Karpas-422 (cell line): ENCODE measurements at regions not wholly inside any gene's neighbourhood (a gene's known extent, or its start where the extent isn't known, plus 50 kb on each side); places are given as distances from the start of the nearest gene placed in this dataset.

ENCODE experiments used
- DNase-seq: peaks from one replicate; pipeline ENCODE4 v3.0.0-alpha.2; 2015
- H2AFZ ChIP-seq: fragments of 200-600 bp; sonication (generic); 2 replicates; pipeline ENCODE4 v1.6.1; 2014; ENCODE audit warnings: antibody characterized with exemption, low read length, mixed read lengths
- H3K27ac ChIP-seq: fragments of 200-600 bp; sonication (generic); 2 replicates; pipeline ENCODE4 v1.5.1; 2014; ENCODE audit warnings: mild to moderate bottlenecking, low read length, moderate library complexity
- H3K27me3 ChIP-seq: fragments of 200-600 bp; sonication (generic); 2 replicates; pipeline ENCODE4 v1.6.1; 2014; ENCODE audit warnings: low read length, mixed read lengths
- H3K36me3 ChIP-seq: fragments of 200-600 bp; sonication (generic); 2 replicates; pipeline ENCODE4 v1.6.1; 2014; ENCODE audit warnings: low read length, mixed read lengths; ENCODE audit not compliant: insufficient read depth
- H3K4me1 ChIP-seq: fragments of 200-600 bp; sonication (generic); 2 replicates; pipeline ENCODE4 v1.6.1; 2014; ENCODE audit warnings: mild to moderate bottlenecking, low read length, mixed read lengths
- H3K4me2 ChIP-seq: fragments of 200-600 bp; sonication (generic); 2 replicates; pipeline ENCODE4 v1.6.1; 2014; ENCODE audit warnings: low read length, low read depth, mild to moderate bottlenecking; ENCODE audit not compliant: poor library complexity, severe bottlenecking
- H3K4me3 ChIP-seq: fragments of 200-600 bp; sonication (generic); 2 replicates; pipeline ENCODE4 v1.5.1; 2014; ENCODE audit warnings: mild to moderate bottlenecking, antibody characterized with exemption, low read length, mixed read lengths
- H3K79me2 ChIP-seq: fragments of 200-600 bp; sonication (generic); 2 replicates; pipeline ENCODE4 v1.6.1; 2014; ENCODE audit warnings: mild to moderate bottlenecking, low read length, mixed read lengths
- H3K9ac ChIP-seq: fragments of 200-600 bp; sonication (generic); 2 replicates; pipeline ENCODE4 v1.6.0; 2014; ENCODE audit warnings: low read length
- H3K9me2 ChIP-seq: fragments of 200-600 bp; sonication (generic), shearing (Covaris generic); replicated peaks from 2 replicates; pipeline ENCODE4 v1.6.0; 2014; ENCODE audit warnings: mild to moderate bottlenecking, low read length, moderate library complexity; ENCODE audit not compliant: insufficient read depth
- H3K9me3 ChIP-seq: fragments of 300-700, 200-600 bp; sonication (generic); 2 replicates; pipeline ENCODE4 v1.6.1; 2014; ENCODE audit warnings: low read length, mixed read lengths
- H4K20me1 ChIP-seq: fragments of 200-600 bp; sonication (generic); 2 replicates; pipeline ENCODE4 v1.6.1; 2014; ENCODE audit warnings: mild to moderate bottlenecking, antibody characterized with exemption, low read length, low read depth; ENCODE audit not compliant: insufficient read depth

DNA sequence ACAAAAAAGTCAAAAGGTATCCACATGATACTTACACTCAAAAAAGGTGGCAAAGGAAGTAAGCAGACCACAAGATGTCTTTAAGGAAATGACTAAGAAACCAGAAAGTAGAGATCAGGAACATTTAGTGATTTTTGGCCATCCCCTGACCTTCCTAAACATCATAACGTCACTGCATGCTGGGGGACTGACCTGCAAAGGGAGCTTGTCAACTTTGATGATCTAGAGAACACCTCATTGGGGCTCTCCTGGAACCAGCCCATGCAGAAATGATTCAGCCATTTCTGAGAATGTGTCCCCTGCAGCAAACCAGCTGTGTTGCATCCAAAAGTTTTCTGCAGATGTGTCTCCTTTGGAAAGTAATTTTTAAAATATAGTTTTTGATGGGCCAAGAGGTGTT is 152.2 kb upstream of the RASSF8 start:
- Histone ChIP-seq H3K4me3 (no peak overlapping the region), H3K36me3 (no peaks in the 10 kb centered on the region), H3K9ac (no peak overlapping the region), H3K79me2 (no peaks in the 10 kb centered on the region), H3K9me2 (no peaks in the 10 kb centered on the region), H2AFZ (no peak overlapping the region), H4K20me1 (no peaks in the 10 kb centered on the region), H3K9me3 (no peaks in the 10 kb centered on the region), H3K4me2 (no peak overlapping the region), H3K4me1 (no peaks in the 10 kb centered on the region), H3K27ac (no peak overlapping the region), H3K27me3 (no peaks in the 10 kb centered on the region)
- no peak for DNase-seq

- Histone ChIP-seq H4K20me1 (no peaks in the 10 kb centered on the region), H3K4me2 (no peak overlapping the region), H3K27ac (no peak overlapping the region), H2AFZ (no peak overlapping the region), H3K9me3 (no peaks in the 10 kb centered on the region), H3K36me3 (no peaks in the 10 kb centered on the region), H3K27me3 (no peaks in the 10 kb centered on the region), H3K4me1 (no peaks in the 10 kb centered on the region), H3K4me3 (no peak overlapping the region), H3K79me2 (no peaks in the 10 kb centered on the region), H3K9ac (no peak overlapping the region), H3K9me2 (no peaks in the 10 kb centered on the region)
- DNase-seq = no peak
Measured at GRCh38 chr12:25808604-25809003, 149.9 kb upstream of the RASSF8 start.

- Histone ChIP-seq H4K20me1 (no peaks in the 10 kb centered on the region), H2AFZ (no peak overlapping the region), H3K9me3 (no peaks in the 10 kb centered on the region), H3K27ac (no peak overlapping the region), H3K27me3 (no peaks in the 10 kb centered on the region), H3K36me3 (no peaks in the 10 kb centered on the region), H3K9ac (no peak overlapping the region), H3K4me1 (no peaks in the 10 kb centered on the region), H3K4me3 (no peak overlapping the region), H3K4me2 (no peak overlapping the region), H3K9me2 (no peaks in the 10 kb centered on the region), H3K79me2 (no peaks in the 10 kb centered on the region)
- no peak for DNase-seq
Measured at GRCh38 chr12:25810683-25811082, 147.8 kb upstream of the RASSF8 start.

- Histone ChIP-seq H2AFZ (no peak overlapping the region), H4K20me1 (no peaks in the 10 kb centered on the region)
- DNase-seq = no peak
Measured at GRCh38 chr12:25811656-25812126, 146.8 kb upstream of the RASSF8 start.

GRCh38 chr12:25812295-25812694 is 146.2 kb upstream of the RASSF8 start:
- Histone ChIP-seq H3K79me2 (no peaks in the 10 kb centered on the region), H2AFZ (no peak overlapping the region), H3K36me3 (no peaks in the 10 kb centered on the region), H3K4me1 (no peaks in the 10 kb centered on the region), H3K27me3 (no peaks in the 10 kb centered on the region), H3K4me2 (no peak overlapping the region), H3K27ac (no peak overlapping the region), H4K20me1 (no peaks in the 10 kb centered on the region), H3K9ac (no peak overlapping the region), H3K9me3 (no peaks in the 10 kb centered on the region), H3K4me3 (no peak overlapping the region), H3K9me2 (no peaks in the 10 kb centered on the region)
- DNase-seq = no peak

More at GRCh38 chr12:25811656-25812126, 146.8 kb upstream of the RASSF8 start:
- no peaks in the 10 kb centered on the region for H3K79me2 ChIP-seq
- no peaks in the 10 kb centered on the region for H3K9me2 ChIP-seq
- H3K4me1 ChIP-seq = no peaks in the 10 kb centered on the region
- no peak overlapping the region for H3K4me3 ChIP-seq
- H3K4me2 ChIP-seq = no peak overlapping the region
- H3K27ac ChIP-seq = no peak overlapping the region
- H3K36me3 ChIP-seq = no peaks in the 10 kb centered on the region
- no peaks in the 10 kb centered on the region for H3K27me3 ChIP-seq
- no peak overlapping the region for H3K9ac ChIP-seq
- H3K9me3 ChIP-seq = no peaks in the 10 kb centered on the region

DNA sequence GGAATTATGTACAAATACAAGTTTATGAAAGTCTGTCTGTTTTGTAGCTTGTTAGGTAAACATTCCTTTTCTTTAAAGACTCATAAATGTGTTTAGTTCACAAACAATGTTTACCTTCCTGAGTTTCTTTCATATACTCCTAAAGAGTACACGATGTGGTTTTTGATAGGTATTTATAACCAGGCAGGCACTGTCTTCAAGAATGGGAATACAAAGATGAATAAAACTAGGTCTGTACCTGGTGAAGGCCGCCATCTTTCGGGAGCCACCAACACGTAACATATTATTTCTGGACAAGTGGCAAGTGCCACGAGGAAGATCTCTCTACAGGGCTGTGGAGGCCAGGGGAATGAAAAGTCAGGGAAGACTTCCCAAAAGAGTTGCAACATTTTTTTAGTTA is 144.6 kb upstream of the RASSF8 start:
- no peaks in the 10 kb centered on the region for H4K20me1 ChIP-seq
- H3K4me1 ChIP-seq = no peaks in the 10 kb centered on the region
- no peak for DNase-seq
- no peaks in the 10 kb centered on the region for H3K79me2 ChIP-seq
- no peak overlapping the region for H3K4me2 ChIP-seq
- no peaks in the 10 kb centered on the region for H3K27me3 ChIP-seq
- no peak overlapping the region for H3K4me3 ChIP-seq
- no peak overlapping the region for H2AFZ ChIP-seq
- H3K9me2 ChIP-seq = no peaks in the 10 kb centered on the region
- no peaks in the 10 kb centered on the region for H3K36me3 ChIP-seq
- no peak overlapping the region for H3K9ac ChIP-seq
- H3K27ac ChIP-seq = no peak overlapping the region
- no peaks in the 10 kb centered on the region for H3K9me3 ChIP-seq

GRCh38 chr12:25816637-25817036 is 141.8 kb upstream of the RASSF8 start:
- Histone ChIP-seq H3K27ac (no peak overlapping the region), H3K36me3 (no peaks in the 10 kb centered on the region), H3K4me1 (no peaks in the 10 kb centered on the region), H3K79me2 (no peaks in the 10 kb centered on the region), H2AFZ (no peak overlapping the region), H4K20me1 (no peaks in the 10 kb centered on the region), H3K4me3 (no peak overlapping the region), H3K9me2 (no peaks in the 10 kb centered on the region), H3K4me2 (no peak overlapping the region), H3K9ac (no peak overlapping the region), H3K9me3 (no peaks in the 10 kb centered on the region), H3K27me3 (no peaks in the 10 kb centered on the region)
- DNase-seq = no peak

DNA sequence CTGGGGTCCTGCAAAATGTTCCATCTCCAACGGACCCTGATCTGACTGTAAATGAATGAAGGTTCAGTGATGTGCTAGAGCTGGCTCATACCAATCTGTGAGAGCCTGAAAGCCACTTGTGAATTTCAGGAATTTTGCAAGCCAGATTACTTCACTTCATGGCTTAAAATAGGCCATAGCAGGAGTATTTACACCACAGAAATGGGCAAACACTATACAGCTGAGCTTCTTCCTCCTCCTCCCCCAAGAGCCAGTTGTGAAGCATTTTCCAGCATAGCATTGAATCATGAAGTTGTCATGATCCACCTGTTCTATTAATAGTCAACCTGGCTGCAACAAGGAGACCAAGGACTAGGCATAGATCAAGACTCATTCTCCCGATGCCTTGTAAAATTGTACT is 141.3 kb upstream of the RASSF8 start:
- Histone ChIP-seq H3K9me3 (no peaks in the 10 kb centered on the region), H3K27me3 (no peaks in the 10 kb centered on the region), H2AFZ (no peak overlapping the region), H3K9me2 (no peaks in the 10 kb centered on the region), H3K4me2 (no peak overlapping the region), H3K4me3 (no peak overlapping the region), H3K4me1 (no peaks in the 10 kb centered on the region), H4K20me1 (no peaks in the 10 kb centered on the region), H3K9ac (no peak overlapping the region), H3K79me2 (no peaks in the 10 kb centered on the region), H3K36me3 (no peaks in the 10 kb centered on the region), H3K27ac (no peak overlapping the region)
- no peak for DNase-seq
